ENCODE measurements at regions not wholly inside any gene's neighbourhood (a gene's known extent, or its start where the extent isn't known, plus 50 kb on each side); places are given as distances from the start of the nearest gene placed in this dataset.
"Not testable (repeated sequence)": the region's sequence is repeated elsewhere in the genome, so short reads cannot be mapped to it uniquely, and the experiment has no call there.

GRCh38 chr11:29449281-29450074 is 567.4 kb downstream of the KCNA4 start:
- TF ChIP-seq CTCF (IDR thresholded peaks at IDR 0.05; ENCODE audit: unreplicated experiment in 3 of 3) = no peak
- Mint-ChIP-seq H3K4me3 (no peak overlapping the region), H3K4me1 (peaks cover 12% of the 10 kb centered on the region), H3K27me3 (ENCODE audit: low read depth) (no peaks in the 10 kb centered on the region), H3K27ac (no peak overlapping the region), H3K36me3 (ENCODE audit: low read depth) (no peaks in the 10 kb centered on the region), H3K9me3 (no peaks in the 10 kb centered on the region)

- Mint-ChIP-seq H3K4me1 (peaks cover 12% of the 10 kb centered on the region), H3K27ac (peak overlapping the region; percentile 40 to 72 (median 62)), H3K27me3 (ENCODE audit: low read depth) (no peaks in the 10 kb centered on the region), H3K4me3 (no peak overlapping the region), H3K36me3 (ENCODE audit: low read depth) (no peaks in the 10 kb centered on the region), H3K9me3 (no peaks in the 10 kb centered on the region)
- peak; percentile 73 to 84 (median 79) for TF ChIP-seq CTCF (IDR thresholded peaks at IDR 0.05; ENCODE audit: unreplicated experiment in 3 of 3)
Measured at GRCh38 chr11:29448246-29448877, 568.5 kb downstream of the KCNA4 start.

GRCh38 chr11:29447821-29448220 is 569.0 kb downstream of the KCNA4 start:
- H3K36me3 Mint-ChIP-seq (ENCODE audit: low read depth) = no peaks in the 10 kb centered on the region
- no peak for TF ChIP-seq CTCF (IDR thresholded peaks at IDR 0.05; ENCODE audit: unreplicated experiment in 3 of 3)
- peaks cover 12% of the 10 kb centered on the region for H3K4me1 Mint-ChIP-seq
- H3K9me3 Mint-ChIP-seq = no peaks in the 10 kb centered on the region
- no peaks in the 10 kb centered on the region for H3K27me3 Mint-ChIP-seq (ENCODE audit: low read depth)
- H3K27ac Mint-ChIP-seq = peak overlapping the region in 2 of 3 experiments; percentile 40 to 72
- no peak overlapping the region for H3K4me3 Mint-ChIP-seq

GRCh38 chr11:29446132-29446531 is 570.7 kb downstream of the KCNA4 start:
- H3K36me3 Mint-ChIP-seq (ENCODE audit: low read depth) = no peaks in the 10 kb centered on the region
- TF ChIP-seq CTCF (IDR thresholded peaks at IDR 0.05; ENCODE audit: unreplicated experiment in 3 of 3) = no peak
- H3K9me3 Mint-ChIP-seq = no peaks in the 10 kb centered on the region
- no peak overlapping the region for H3K27ac Mint-ChIP-seq
- H3K4me1 Mint-ChIP-seq = peaks cover 4% of the 10 kb centered on the region
- no peaks in the 10 kb centered on the region for H3K27me3 Mint-ChIP-seq (ENCODE audit: low read depth)
- H3K4me3 Mint-ChIP-seq = no peak overlapping the region

- not testable (repeated sequence) for H3K27me3 Mint-ChIP-seq (ENCODE audit: low read depth); H3K27ac Mint-ChIP-seq; H3K4me1 Mint-ChIP-seq; H3K36me3 Mint-ChIP-seq (ENCODE audit: low read depth); H3K4me3 Mint-ChIP-seq; H3K9me3 Mint-ChIP-seq
Measured at GRCh38 chr11:29445191-29445590, 571.6 kb downstream of the KCNA4 start.

GRCh38 chr11:29438815-29439214 is 578.0 kb downstream of the KCNA4 start:
- H3K4me1 Mint-ChIP-seq = no peaks in the 10 kb centered on the region
- no peaks in the 10 kb centered on the region for H3K9me3 Mint-ChIP-seq
- H3K36me3 Mint-ChIP-seq (ENCODE audit: low read depth) = no peaks in the 10 kb centered on the region
- H3K27ac Mint-ChIP-seq = no peak overlapping the region
- H3K4me3 Mint-ChIP-seq = no peak overlapping the region
- no peaks in the 10 kb centered on the region for H3K27me3 Mint-ChIP-seq (ENCODE audit: low read depth)
- TF ChIP-seq CTCF (IDR thresholded peaks at IDR 0.05; ENCODE audit: unreplicated experiment in 3 of 3) = no peak
